Nephron (organoid): ENCODE measurements at regions not wholly inside any gene's neighbourhood (a gene's known extent, or its start where the extent isn't known, plus 50 kb on each side); places are given as distances from the start of the nearest gene placed in this dataset.

Experiments used
- H3K27ac Mint-ChIP-seq, 3 experiments: 2 replicates each; pipeline ENCODE4 v1.8.0; 2020; ENCODE audit warnings: mixed read lengths in 3 of 3, mild to moderate bottlenecking in 2 of 3, moderate library complexity in 1 of 3
- H3K27me3 Mint-ChIP-seq: 2 replicates; pipeline ENCODE4 v1.8.0; 2021; ENCODE audit warnings: low read depth, mild to moderate bottlenecking, moderate library complexity, mixed read lengths
- H3K36me3 Mint-ChIP-seq: 2 replicates; pipeline ENCODE4 v1.8.0; 2020; ENCODE audit warnings: low read depth, mixed read lengths
- H3K4me1 Mint-ChIP-seq: 2 replicates; pipeline ENCODE4 v1.8.0; 2020; ENCODE audit warnings: mixed read lengths
- H3K4me3 Mint-ChIP-seq, 3 experiments: 2 replicates each; pipeline ENCODE4 v1.8.0; 2020; ENCODE audit warnings: mild to moderate bottlenecking in 3 of 3, mixed read lengths in 3 of 3, moderate library complexity in 2 of 3
- H3K9me3 Mint-ChIP-seq: 2 replicates; pipeline ENCODE4 v1.8.0; 2020; ENCODE audit warnings: mixed read lengths
- CTCF ChIP-seq, 3 experiments: fragments of 200-600 bp; sonication (generic); IDR thresholded peaks; one replicate each; pipeline ENCODE4 v1.5.0; 2021; ENCODE audit warnings: antibody characterized with exemption in 3 of 3; ENCODE audit not compliant: unreplicated experiment in 3 of 3

- Mint-ChIP-seq H3K4me3 (no peak overlapping the region), H3K9me3 (no peaks in the 10 kb centered on the region), H3K36me3 (no peaks in the 10 kb centered on the region), H3K4me1 (peaks cover 56% of the 10 kb centered on the region), H3K27me3 (peaks cover 5% of the 10 kb centered on the region), H3K27ac (peak overlapping the region; percentile 11 to 70 (median 49))
- TF ChIP-seq CTCF (IDR thresholded peaks at IDR 0.05; ENCODE audit: unreplicated experiment in 3 of 3) = no peak
These were observed 174.2 kb upstream of the NPVF start for GRCh38 chr7:25402532-25402931.

- H3K4me1 Mint-ChIP-seq = peaks cover 79% of the 10 kb centered on the region
These were observed 177.4 kb upstream of the NPVF start for GRCh38 chr7:25405736-25406135.

GRCh38 chr7:25407053-25407452 is 178.8 kb upstream of the NPVF start:
- no peaks in the 10 kb centered on the region for H3K9me3 Mint-ChIP-seq

More at GRCh38 chr7:25405736-25406135, 177.4 kb upstream of the NPVF start:
- Mint-ChIP-seq H3K9me3 (no peaks in the 10 kb centered on the region), H3K4me3 (peak overlapping the region in 2 of 3 experiments; percentile 11 to 32), H3K27me3 (peaks cover 5% of the 10 kb centered on the region), H3K27ac (peak overlapping the region; percentile 92 to 95 (median 93)), H3K36me3 (no peaks in the 10 kb centered on the region)
- no peak for TF ChIP-seq CTCF (IDR thresholded peaks at IDR 0.05; ENCODE audit: unreplicated experiment in 3 of 3)

GRCh38 chr7:25408012-25408687 is 179.9 kb upstream of the NPVF start:
- no peaks in the 10 kb centered on the region for H3K36me3 Mint-ChIP-seq
- no peak for TF ChIP-seq CTCF (IDR thresholded peaks at IDR 0.05; ENCODE audit: unreplicated experiment in 3 of 3)
- H3K27me3 Mint-ChIP-seq = no peaks in the 10 kb centered on the region
- H3K4me1 Mint-ChIP-seq = peaks cover 61% of the 10 kb centered on the region
- H3K27ac Mint-ChIP-seq = peak overlapping the region; percentile 89 to 95 (median 93)
- H3K9me3 Mint-ChIP-seq = no peaks in the 10 kb centered on the region
- H3K4me3 Mint-ChIP-seq = peak overlapping the region; percentile 9 to 14 (median 10)

More at GRCh38 chr7:25407053-25407452, 178.8 kb upstream of the NPVF start:
- Mint-ChIP-seq H3K36me3 (no peaks in the 10 kb centered on the region), H3K27me3 (no peaks in the 10 kb centered on the region), H3K4me1 (peaks cover 69% of the 10 kb centered on the region), H3K27ac (peak overlapping the region; percentile 89 to 95 (median 93)), H3K4me3 (peak overlapping the region in 1 of 3 experiments; percentile 35)
- TF ChIP-seq CTCF (IDR thresholded peaks at IDR 0.05; ENCODE audit: unreplicated experiment in 3 of 3) = no peak

- Mint-ChIP-seq H3K27me3 (no peaks in the 10 kb centered on the region), H3K27ac (peak overlapping the region; percentile 89 to 95 (median 93)), H3K4me3 (peak overlapping the region in 2 of 3 experiments; percentile 9), H3K4me1 (peaks cover 57% of the 10 kb centered on the region), H3K36me3 (no peaks in the 10 kb centered on the region), H3K9me3 (no peaks in the 10 kb centered on the region)
- no peak for TF ChIP-seq CTCF (IDR thresholded peaks at IDR 0.05; ENCODE audit: unreplicated experiment in 3 of 3)
These were observed 180.6 kb upstream of the NPVF start for GRCh38 chr7:25408876-25409275.
